ENCODE measurements at regions not wholly inside any gene's neighbourhood (a gene's known extent, or its start where the extent isn't known, plus 50 kb on each side); places are given as distances from the start of the nearest gene placed in this dataset.

GRCh38 chr5:98714710-98715288, 58.7 kb upstream of the RGMB start:
- in situ Hi-C loops (cut with HindIII; ENCODE audit: low sequenced_read_pairs), result no loop called here
- no peak for DNase-seq (ENCODE audit: low read depth)
- no peak overlapping the region for H3K4me3 ChIP-seq (ENCODE audit: low read depth, low read length)
- TF ChIP-seq CTCF (IDR thresholded peaks at IDR 0.05; ENCODE audit: low read depth, low read length, missing control alignments), result no peak

- no peak for DNase-seq (ENCODE audit: low read depth)
Measured at GRCh38 chr5:98721231-98721928, 52.1 kb upstream of the RGMB start.

GRCh38 chr5:98722188-98722587, 51.3 kb upstream of the RGMB start:
- H3K4me3 ChIP-seq (ENCODE audit: low read depth, low read length), result no peak overlapping the region
- DNase-seq (ENCODE audit: low read depth), result no peak
- in situ Hi-C loops (cut with HindIII; ENCODE audit: low sequenced_read_pairs), result no loop called here
- no peak for TF ChIP-seq CTCF (IDR thresholded peaks at IDR 0.05; ENCODE audit: low read depth, low read length, missing control alignments)

More at GRCh38 chr5:98721231-98721928, 52.1 kb upstream of the RGMB start:
- TF ChIP-seq CTCF (IDR thresholded peaks at IDR 0.05; ENCODE audit: low read depth, low read length, missing control alignments), result no peak
- no peak overlapping the region for H3K4me3 ChIP-seq (ENCODE audit: low read depth, low read length)
- in situ Hi-C loops (cut with HindIII; ENCODE audit: low sequenced_read_pairs), result no loop called here

GRCh38 chr5:98723061-98723460, 50.4 kb upstream of the RGMB start:
- H3K4me3 ChIP-seq (ENCODE audit: low read depth, low read length), result no peak overlapping the region
- no peak for DNase-seq (ENCODE audit: low read depth)
- TF ChIP-seq CTCF (IDR thresholded peaks at IDR 0.05; ENCODE audit: low read depth, low read length, missing control alignments), result no peak
- in situ Hi-C loops (cut with HindIII; ENCODE audit: low sequenced_read_pairs), result no loop called here

All from astrocyte of the cerebellum (primary cell).